Psoas muscle (tissue), 7 donors: ENCODE measurements at regions not wholly inside any gene's neighbourhood (a gene's known extent, or its start where the extent isn't known, plus 50 kb on each side); places are given as distances from the start of the nearest gene placed in this dataset.

Experiments
- ATAC-seq, 4 donors: fragments of 200-7000 bp; cut with Tn5 transposase; one replicate each; pipeline ENCODE4 v1.9.1; 2020; ENCODE audit warnings: moderate library complexity in 3 of 4, mild to moderate bottlenecking in 2 of 4
- DNase-seq, 2 donors: peaks; one replicate each; pipeline ENCODE4 v3.0.0-alpha.2; 2020
- H3K27ac ChIP-seq: fragments of 200-600 bp; one replicate; pipeline ENCODE4 v1.8.0; 2022
- H3K27me3 ChIP-seq, 3 donors: fragments of 200-600 bp in 1 of 3; one replicate each; pipeline versions ENCODE4 v1.6.1 to v1.8.0; 2013 to 2022; ENCODE audit warnings: low read length in 2 of 3, mild to moderate bottlenecking in 2 of 3, moderate library complexity in 1 of 3; ENCODE audit not compliant: insufficient read depth in 3 of 3
- H3K36me3 ChIP-seq, 2 donors: fragments of 200-600 bp in 1 of 2; one replicate each; pipeline versions ENCODE4 v1.6.1 to v1.8.0; 2013 to 2022; ENCODE audit warnings: low read depth in 1 of 2, mild to moderate bottlenecking in 1 of 2, moderate library complexity in 1 of 2; ENCODE audit not compliant: insufficient read depth in 1 of 2
- H3K4me1 ChIP-seq: fragments of 200-600 bp; one replicate; pipeline ENCODE4 v1.8.0; 2022
- H3K4me3 ChIP-seq: fragments of 200-600 bp; one replicate; pipeline ENCODE4 v1.8.0; 2022; ENCODE audit warnings: mild to moderate bottlenecking
- H3K9me3 ChIP-seq: fragments of 200-600 bp; one replicate; pipeline ENCODE4 v1.8.0; 2022
- WGBS, 3 donors: extraction: QIAGEN DNeasy Blood & Tissue Kit; methylation state at CpG; one replicate each; pipeline versions ENCODE4 v1.1.6 to v1.1.7; 2013; 5-methylcytosine and 5-hydroxymethylcytosine counted together
- intact Hi-C, 2 donors: fragments of 100-400 bp; cut with DNase I; formaldehyde crosslinking; loops; one replicate each; pipeline versions ENCODE4 v1.11.0 to v1.14.2; 2022
- TF ChIP-seq, protein P1 (sequence below): fragments of 200-600 bp; IDR thresholded peaks from one replicate; pipeline ENCODE4 v1.8.0; 2022; ENCODE audit warnings: antibody characterized with exemption
- donor health status: healthy with polysubstance abuse.
- donor health status: DM: no; HTN: no; CAD: no; lungs with moderate emphysema.
- donor health status: Bipolar disorder and iron deficiency.
- donor health status: healthy.
- donor health status: DM: yes; HTN: yes; CAD: no.
- donor health status: DM: no; HTN: no; CAD: no.
- donor health status: DM: yes; HTN: yes; CAD: no.

GRCh38 chr3:135851201-135852081 is 114.1 kb upstream of the PPP2R3A start:
- DNase-seq (no peak), ATAC-seq (no peak)
- no peaks in the 10 kb centered on the region for H3K36me3 ChIP-seq
- TF ChIP-seq, protein P1, sequence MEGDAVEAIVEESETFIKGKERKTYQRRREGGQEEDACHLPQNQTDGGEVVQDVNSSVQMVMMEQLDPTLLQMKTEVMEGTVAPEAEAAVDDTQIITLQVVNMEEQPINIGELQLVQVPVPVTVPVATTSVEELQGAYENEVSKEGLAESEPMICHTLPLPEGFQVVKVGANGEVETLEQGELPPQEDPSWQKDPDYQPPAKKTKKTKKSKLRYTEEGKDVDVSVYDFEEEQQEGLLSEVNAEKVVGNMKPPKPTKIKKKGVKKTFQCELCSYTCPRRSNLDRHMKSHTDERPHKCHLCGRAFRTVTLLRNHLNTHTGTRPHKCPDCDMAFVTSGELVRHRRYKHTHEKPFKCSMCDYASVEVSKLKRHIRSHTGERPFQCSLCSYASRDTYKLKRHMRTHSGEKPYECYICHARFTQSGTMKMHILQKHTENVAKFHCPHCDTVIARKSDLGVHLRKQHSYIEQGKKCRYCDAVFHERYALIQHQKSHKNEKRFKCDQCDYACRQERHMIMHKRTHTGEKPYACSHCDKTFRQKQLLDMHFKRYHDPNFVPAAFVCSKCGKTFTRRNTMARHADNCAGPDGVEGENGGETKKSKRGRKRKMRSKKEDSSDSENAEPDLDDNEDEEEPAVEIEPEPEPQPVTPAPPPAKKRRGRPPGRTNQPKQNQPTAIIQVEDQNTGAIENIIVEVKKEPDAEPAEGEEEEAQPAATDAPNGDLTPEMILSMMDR, result no peak
- no peak overlapping the region for H3K27ac ChIP-seq
- intact Hi-C loops, result no loop called here
- no peak overlapping the region for H3K4me3 ChIP-seq
- no peaks in the 10 kb centered on the region for H3K9me3 ChIP-seq
- H3K4me1 ChIP-seq, result no peaks in the 10 kb centered on the region
- WGBS, 3 donors, result 46 to 51% (median 51%) methylated on average over 4 of the region's 4 CpGs
- peaks cover 0 to 2% (median 0%) of the 10 kb centered on the region in 3 donors for H3K27me3 ChIP-seq

DNA sequence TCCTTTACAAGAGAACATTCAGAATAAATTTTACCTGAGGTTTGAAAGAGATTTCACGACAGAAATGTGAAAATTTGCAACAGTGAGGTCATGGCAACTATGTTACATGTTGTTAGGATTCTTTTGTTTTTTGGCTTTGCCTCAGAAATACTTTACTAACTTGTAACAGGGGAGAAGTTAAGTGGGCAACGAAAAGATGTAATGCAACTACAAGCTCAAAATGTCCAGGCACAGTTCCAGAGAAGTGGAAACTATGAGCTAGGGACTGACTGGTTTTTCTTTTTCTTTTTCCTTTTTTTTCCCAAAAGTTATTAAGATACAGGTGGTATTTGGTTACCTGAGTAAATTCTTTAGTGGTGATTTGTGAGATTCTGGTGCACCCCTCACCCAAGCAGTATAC is 111.5 kb upstream of the PPP2R3A start:
- H3K9me3 ChIP-seq, result no peaks in the 10 kb centered on the region
- TF ChIP-seq, protein P1, result no peak
- no peak overlapping the region for H3K27ac ChIP-seq
- WGBS, 3 donors, result 31 to 43% (median 38%) methylated on average over 2 of the region's 2 CpGs
- ATAC-seq (no peak), DNase-seq (no peak)
- H3K36me3 ChIP-seq, result no peaks in the 10 kb centered on the region
- H3K4me1 ChIP-seq, result no peaks in the 10 kb centered on the region
- peaks cover 0 to 2% (median 0%) of the 10 kb centered on the region in 3 donors for H3K27me3 ChIP-seq
- intact Hi-C loops, result no loop called here
- H3K4me3 ChIP-seq, result no peak overlapping the region

GRCh38 chr3:135860761-135861160 is 104.8 kb upstream of the PPP2R3A start:
- no peak overlapping the region for H3K27ac ChIP-seq
- H3K9me3 ChIP-seq, result no peaks in the 10 kb centered on the region
- WGBS, 3 donors, result 56 to 66% (median 56%) methylated on average over 2 of the region's 2 CpGs
- no peak for ATAC-seq
- H3K4me1 ChIP-seq, result no peaks in the 10 kb centered on the region
- no peak overlapping the region for H3K4me3 ChIP-seq
- TF ChIP-seq, protein P1, result no peak
- DNase-seq, result no peak
- intact Hi-C loops, result no loop called here
- no peaks in the 10 kb centered on the region for H3K36me3 ChIP-seq
- H3K27me3 ChIP-seq, result peaks cover 0 to 6% (median 0%) of the 10 kb centered on the region in 3 donors

DNA sequence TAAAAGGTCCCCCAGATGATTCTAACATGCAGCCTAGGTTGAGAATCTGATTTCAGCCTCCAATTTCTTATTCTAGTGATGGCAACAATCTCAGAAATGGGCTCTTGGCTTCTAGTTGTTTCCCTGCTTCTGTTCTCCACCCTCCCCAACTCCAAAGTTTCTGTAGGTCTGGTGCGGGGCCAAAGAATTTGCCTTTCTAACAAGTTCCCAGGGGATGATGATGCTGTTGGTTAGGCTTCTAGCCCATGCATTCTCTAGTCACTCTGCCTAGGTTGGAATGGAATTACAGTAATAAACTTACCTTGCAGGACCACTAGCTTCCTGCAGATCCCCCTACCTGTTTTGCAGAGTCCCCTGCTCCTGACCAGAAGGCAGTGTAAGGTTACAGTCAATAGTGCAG is 103.2 kb upstream of the PPP2R3A start:
- TF ChIP-seq, protein P1, result no peak
- Histone ChIP-seq H3K4me3 (no peak overlapping the region), H3K9me3 (no peaks in the 10 kb centered on the region), H3K27me3 (peaks cover 0 to 6% (median 0%) of the 10 kb centered on the region in 3 donors), H3K36me3 (no peaks in the 10 kb centered on the region), H3K27ac (no peak overlapping the region), H3K4me1 (no peaks in the 10 kb centered on the region)
- no peak for ATAC-seq
- no peak for DNase-seq
- intact Hi-C loops, result no loop called here
- 52 to 79% (median 70%) methylated on average over 1 of the region's 1 CpG for WGBS, 3 donors
